ENCODE measurements at regions not wholly inside any gene's neighbourhood (a gene's known extent, or its start where the extent isn't known, plus 50 kb on each side); places are given as distances from the start of the nearest gene placed in this dataset.

- TF ChIP-seq, protein P1, sequence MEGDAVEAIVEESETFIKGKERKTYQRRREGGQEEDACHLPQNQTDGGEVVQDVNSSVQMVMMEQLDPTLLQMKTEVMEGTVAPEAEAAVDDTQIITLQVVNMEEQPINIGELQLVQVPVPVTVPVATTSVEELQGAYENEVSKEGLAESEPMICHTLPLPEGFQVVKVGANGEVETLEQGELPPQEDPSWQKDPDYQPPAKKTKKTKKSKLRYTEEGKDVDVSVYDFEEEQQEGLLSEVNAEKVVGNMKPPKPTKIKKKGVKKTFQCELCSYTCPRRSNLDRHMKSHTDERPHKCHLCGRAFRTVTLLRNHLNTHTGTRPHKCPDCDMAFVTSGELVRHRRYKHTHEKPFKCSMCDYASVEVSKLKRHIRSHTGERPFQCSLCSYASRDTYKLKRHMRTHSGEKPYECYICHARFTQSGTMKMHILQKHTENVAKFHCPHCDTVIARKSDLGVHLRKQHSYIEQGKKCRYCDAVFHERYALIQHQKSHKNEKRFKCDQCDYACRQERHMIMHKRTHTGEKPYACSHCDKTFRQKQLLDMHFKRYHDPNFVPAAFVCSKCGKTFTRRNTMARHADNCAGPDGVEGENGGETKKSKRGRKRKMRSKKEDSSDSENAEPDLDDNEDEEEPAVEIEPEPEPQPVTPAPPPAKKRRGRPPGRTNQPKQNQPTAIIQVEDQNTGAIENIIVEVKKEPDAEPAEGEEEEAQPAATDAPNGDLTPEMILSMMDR (IDR thresholded peaks at IDR 0.05 in 4 of 5, conservative IDR thresholded peaks at IDR 0.05 in 1 of 5), result no peak
- no peak for TF ChIP-seq POLR2A (IDR thresholded peaks at IDR 0.05)
Measured at GRCh38 chr10:84921701-84922100, 593.3 kb downstream of the CCSER2 start.
